ENCODE measurements at regions not wholly inside any gene's neighbourhood (a gene's known extent, or its start where the extent isn't known, plus 50 kb on each side); places are given as distances from the start of the nearest gene placed in this dataset.

- no peak for TF ChIP-seq POLR2A (IDR thresholded peaks at IDR 0.05)
- TF ChIP-seq CTCF (IDR thresholded peaks at IDR 0.05), result peak in 1 of 3 experiments; percentile 14
These were observed 226.2 kb downstream of the KCNS3 start for GRCh38 chr2:18104595-18105224.

All from testis (tissue), 2 donors.